Ascending aorta (tissue), 2 donors: ENCODE measurements at regions not wholly inside any gene's neighbourhood (a gene's known extent, or its start where the extent isn't known, plus 50 kb on each side); places are given as distances from the start of the nearest gene placed in this dataset.

Experiments used
- DNase-seq, 2 donors: peaks; one replicate each; pipeline ENCODE4 v3.0.0-alpha.2; 2019; ENCODE audit warnings: low spot score in 2 of 2
- H3K27ac ChIP-seq, 2 donors: fragments of 200-600 bp; sonication (generic); one replicate each; pipeline ENCODE4 v1.5.1; 2016 to 2017; ENCODE audit warnings: mild to moderate bottlenecking in 1 of 2
- H3K27me3 ChIP-seq: fragments of 200-600 bp; sonication (generic); one replicate; pipeline ENCODE4 v1.5.1; 2017
- H3K36me3 ChIP-seq, 2 donors: fragments of 200-600 bp; sonication (generic); one replicate each; pipeline ENCODE4 v1.5.1; 2016
- H3K4me1 ChIP-seq, 2 donors: fragments of 200-600 bp; sonication (generic); one replicate each; pipeline ENCODE4 v1.5.1; 2016 to 2017; ENCODE audit warnings: mild to moderate bottlenecking in 1 of 2
- H3K4me3 ChIP-seq, 2 donors: fragments of 200-600 bp; sonication (generic); one replicate each; pipeline ENCODE4 v1.5.1; 2016 to 2017; ENCODE audit warnings: mild to moderate bottlenecking in 1 of 2
- H3K9me3 ChIP-seq, 2 donors: fragments of 200-600 bp; sonication (generic); one replicate each; pipeline ENCODE4 v1.5.1; 2016
- intact Hi-C: fragments of 100-400 bp; cut with DNase I; formaldehyde crosslinking; loops from one replicate; pipeline ENCODE4 v1.15.1; 2023
- TF ChIP-seq, protein P1 (sequence below), 3 experiments: fragments of 200-600 bp in 2 of 3; fragments of 450-650 bp in 1 of 3; sonication (generic) in 2 of 3; IDR thresholded peaks; one replicate each; pipeline ENCODE4 v1.5.1; 2016 to 2019; ENCODE audit warnings: antibody characterized with exemption in 3 of 3, mild to moderate bottlenecking in 1 of 3, moderate library complexity in 1 of 3

DNA sequence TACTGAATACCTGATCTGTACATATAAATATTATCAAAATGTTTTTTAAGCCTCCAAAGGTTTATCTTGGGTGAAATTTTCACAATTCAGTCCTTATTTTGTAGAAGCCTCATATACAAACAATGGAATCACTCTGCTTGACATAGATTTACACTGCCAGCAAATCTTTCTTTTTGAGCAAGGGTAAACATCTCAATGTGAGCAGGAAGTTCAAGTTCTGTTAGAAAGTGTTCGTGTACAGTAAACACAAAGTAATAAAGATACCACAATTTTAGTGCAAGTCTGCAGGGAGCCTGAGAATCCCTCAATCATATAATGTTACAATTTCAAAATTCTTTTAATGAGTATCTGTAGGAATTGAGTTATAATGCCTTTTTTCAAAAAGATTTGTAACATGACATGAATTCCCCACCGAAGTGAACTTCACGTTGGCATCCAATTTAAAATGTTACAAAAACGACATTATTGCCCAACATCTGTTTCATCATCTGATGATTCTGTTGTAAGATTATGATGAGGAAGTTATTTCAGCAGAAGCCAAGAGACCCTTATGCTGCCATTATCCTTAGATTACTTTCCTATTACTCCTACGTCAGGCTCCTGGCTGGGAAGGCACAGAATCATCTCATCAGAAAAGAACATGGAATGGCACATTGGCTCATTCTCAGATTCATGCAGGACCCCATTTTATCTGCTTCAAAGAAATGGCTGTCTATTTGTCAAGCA, 283.9 kb upstream of the ACVR2A start:
- no peaks in the 10 kb centered on the region for H3K4me1 ChIP-seq
- TF ChIP-seq, protein P1, sequence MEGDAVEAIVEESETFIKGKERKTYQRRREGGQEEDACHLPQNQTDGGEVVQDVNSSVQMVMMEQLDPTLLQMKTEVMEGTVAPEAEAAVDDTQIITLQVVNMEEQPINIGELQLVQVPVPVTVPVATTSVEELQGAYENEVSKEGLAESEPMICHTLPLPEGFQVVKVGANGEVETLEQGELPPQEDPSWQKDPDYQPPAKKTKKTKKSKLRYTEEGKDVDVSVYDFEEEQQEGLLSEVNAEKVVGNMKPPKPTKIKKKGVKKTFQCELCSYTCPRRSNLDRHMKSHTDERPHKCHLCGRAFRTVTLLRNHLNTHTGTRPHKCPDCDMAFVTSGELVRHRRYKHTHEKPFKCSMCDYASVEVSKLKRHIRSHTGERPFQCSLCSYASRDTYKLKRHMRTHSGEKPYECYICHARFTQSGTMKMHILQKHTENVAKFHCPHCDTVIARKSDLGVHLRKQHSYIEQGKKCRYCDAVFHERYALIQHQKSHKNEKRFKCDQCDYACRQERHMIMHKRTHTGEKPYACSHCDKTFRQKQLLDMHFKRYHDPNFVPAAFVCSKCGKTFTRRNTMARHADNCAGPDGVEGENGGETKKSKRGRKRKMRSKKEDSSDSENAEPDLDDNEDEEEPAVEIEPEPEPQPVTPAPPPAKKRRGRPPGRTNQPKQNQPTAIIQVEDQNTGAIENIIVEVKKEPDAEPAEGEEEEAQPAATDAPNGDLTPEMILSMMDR (IDR thresholded peaks at IDR 0.05) = no peak
- intact Hi-C loops = no loop called here
- H3K27me3 ChIP-seq = no peaks in the 10 kb centered on the region
- no peak overlapping the region for H3K27ac ChIP-seq
- no peak for DNase-seq
- H3K4me3 ChIP-seq = no peak overlapping the region
- no peaks in the 10 kb centered on the region for H3K36me3 ChIP-seq
- no peaks in the 10 kb centered on the region for H3K9me3 ChIP-seq

DNA sequence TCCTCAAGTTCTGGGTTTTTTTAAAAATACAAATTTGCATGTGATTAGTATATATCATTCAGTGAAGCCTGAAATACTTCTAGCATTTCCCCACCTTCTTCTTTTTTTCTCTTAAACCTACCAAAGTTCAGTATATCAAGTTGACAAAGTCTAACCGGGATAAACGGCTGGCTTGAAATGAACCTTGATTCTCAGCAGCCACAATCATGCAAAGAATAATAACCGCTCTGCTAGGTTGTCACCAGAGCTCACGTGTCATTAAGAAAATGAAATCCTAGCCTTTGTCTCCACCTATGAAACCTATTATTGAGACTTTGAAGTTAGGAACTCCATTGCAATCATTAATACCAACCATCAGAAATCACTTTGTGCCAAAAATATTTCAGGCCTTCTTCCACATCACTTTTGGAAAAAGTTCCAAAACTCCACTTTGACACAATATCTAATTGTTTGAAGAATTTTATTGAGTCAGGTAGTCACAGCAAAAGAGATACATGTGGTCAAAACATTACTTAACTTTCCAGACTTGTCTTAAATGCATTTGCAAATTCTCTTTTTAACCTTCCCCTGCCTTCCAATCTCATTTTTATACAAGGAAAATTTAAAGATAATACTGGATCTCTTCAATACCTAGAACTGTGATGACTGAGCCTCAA, 285.6 kb upstream of the ACVR2A start:
- no peak for DNase-seq
- Histone ChIP-seq H3K36me3 (no peaks in the 10 kb centered on the region), H3K27ac (no peak overlapping the region), H3K27me3 (no peaks in the 10 kb centered on the region), H3K4me1 (no peaks in the 10 kb centered on the region), H3K4me3 (no peak overlapping the region), H3K9me3 (no peaks in the 10 kb centered on the region)
- intact Hi-C loops = no loop called here
- TF ChIP-seq, protein P1 (IDR thresholded peaks at IDR 0.05) = no peak

DNA sequence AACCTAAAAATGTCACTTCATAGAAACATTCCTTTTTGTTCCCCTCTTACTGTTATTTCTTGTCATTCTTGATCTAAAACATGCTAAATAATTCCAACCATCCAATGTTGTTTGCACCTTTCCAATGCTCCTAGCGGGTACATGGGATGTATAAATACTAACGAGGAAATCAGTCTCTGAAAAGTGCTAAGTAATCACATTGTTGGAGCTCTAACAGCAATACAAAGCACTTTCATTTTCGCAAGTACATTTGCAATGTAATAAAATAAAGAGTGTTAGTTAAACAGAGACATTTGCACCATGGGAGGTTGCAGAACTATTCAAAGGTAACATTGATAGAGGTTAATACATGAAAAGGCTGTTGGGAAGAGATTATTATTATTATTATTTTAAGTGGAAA, 286.2 kb upstream of the ACVR2A start:
- H3K27me3 ChIP-seq = no peaks in the 10 kb centered on the region
- H3K36me3 ChIP-seq = no peaks in the 10 kb centered on the region
- TF ChIP-seq, protein P1 (IDR thresholded peaks at IDR 0.05) = no peak
- no peaks in the 10 kb centered on the region for H3K9me3 ChIP-seq
- intact Hi-C loops = no loop called here
- H3K4me3 ChIP-seq = no peak overlapping the region
- H3K27ac ChIP-seq = no peak overlapping the region
- H3K4me1 ChIP-seq = no peaks in the 10 kb centered on the region
- no peak for DNase-seq

DNA sequence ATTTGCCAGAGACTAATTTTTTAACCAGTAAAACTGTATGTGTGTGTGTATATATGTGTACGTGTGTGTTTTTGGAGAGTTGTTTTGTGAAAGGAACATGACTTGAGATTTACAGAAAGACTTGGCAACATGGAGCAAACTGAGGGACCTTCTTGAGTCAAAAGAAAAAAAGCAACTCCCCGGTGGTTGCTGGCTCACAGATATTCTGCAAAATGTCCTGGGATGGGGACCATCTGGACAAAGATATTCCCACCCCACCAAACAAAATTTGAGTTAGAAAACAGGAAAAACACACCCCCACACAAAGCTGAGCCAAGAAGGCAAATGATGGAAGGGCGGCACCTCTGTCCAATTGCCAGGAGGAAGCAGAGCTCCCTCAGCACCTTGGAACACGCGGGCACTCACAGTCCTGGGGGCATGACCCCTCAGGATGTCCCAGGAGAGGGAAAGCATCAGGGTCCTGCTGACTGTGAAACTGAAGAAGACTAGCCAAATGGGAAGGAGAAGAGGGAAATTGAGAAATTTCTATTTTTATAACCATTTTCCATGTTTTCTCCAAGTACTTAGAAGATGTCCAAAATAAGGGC, 290.2 kb upstream of the ACVR2A start:
- DNase-seq = no peak
- no peaks in the 10 kb centered on the region for H3K27me3 ChIP-seq
- no peaks in the 10 kb centered on the region for H3K36me3 ChIP-seq
- intact Hi-C loops = no loop called here
- TF ChIP-seq, protein P1 (IDR thresholded peaks at IDR 0.05) = no peak
- H3K27ac ChIP-seq = no peak overlapping the region
- H3K4me1 ChIP-seq = no peaks in the 10 kb centered on the region
- H3K9me3 ChIP-seq = no peaks in the 10 kb centered on the region
- no peak overlapping the region for H3K4me3 ChIP-seq

DNA sequence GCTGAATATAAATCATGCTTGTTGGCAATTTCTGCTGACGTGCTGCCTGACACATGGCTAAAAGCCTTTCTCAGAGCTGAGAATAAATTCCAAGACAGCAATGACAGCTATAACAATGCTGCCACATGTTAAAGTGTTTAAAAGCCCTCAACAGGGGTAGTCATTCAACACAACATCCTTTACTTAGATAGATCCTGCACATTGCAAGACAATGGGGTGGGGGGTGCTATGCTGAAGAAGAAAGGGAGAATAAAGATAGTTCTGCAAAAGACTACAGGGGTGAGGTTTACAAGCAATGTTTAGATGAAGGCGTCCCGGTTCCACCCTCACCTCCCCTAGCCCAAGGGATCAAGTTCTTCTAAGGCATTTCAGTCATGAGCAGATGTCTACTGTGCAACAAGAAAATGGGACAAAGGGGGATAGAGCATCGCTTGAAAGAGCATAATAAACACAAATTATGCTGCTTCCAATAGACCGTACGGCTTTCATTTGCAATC, 291.0 kb upstream of the ACVR2A start:
- TF ChIP-seq, protein P1 (IDR thresholded peaks at IDR 0.05) = no peak
- Histone ChIP-seq H3K36me3 (no peaks in the 10 kb centered on the region), H3K9me3 (no peaks in the 10 kb centered on the region), H3K27me3 (no peaks in the 10 kb centered on the region), H3K27ac (no peak overlapping the region), H3K4me3 (no peak overlapping the region), H3K4me1 (no peaks in the 10 kb centered on the region)
- no peak for DNase-seq
- intact Hi-C loops = no loop called here
